Neural cell (in vitro differentiated cells): ENCODE measurements at regions not wholly inside any gene's neighbourhood (a gene's known extent, or its start where the extent isn't known, plus 50 kb on each side); places are given as distances from the start of the nearest gene placed in this dataset.

Experiments
- CTCF ChIP-seq: fragments of 450-650 bp; IDR thresholded peaks from 2 replicates; pipeline ENCODE4 v1.5.1; 2014; ENCODE audit warnings: antibody characterized with exemption, mild to moderate bottlenecking, moderate library complexity; ENCODE audit not compliant: poor library complexity, severe bottlenecking
- EP300 ChIP-seq: fragments of 450-650 bp; conservative IDR thresholded peaks from 2 replicates; pipeline ENCODE4 v1.6.1; 2014; ENCODE audit warnings: antibody characterized with exemption, mild to moderate bottlenecking, moderate library complexity; ENCODE audit not compliant: poor library complexity, severe bottlenecking
- EZH2 ChIP-seq: fragments of 200-600, 300-800 bp; shearing (Covaris generic), sonication (generic); IDR thresholded peaks from 2 replicates; pipeline ENCODE4 v1.6.1; 2014; ENCODE audit warnings: antibody characterized with exemption, low read length, borderline replicate concordance, mild to moderate bottlenecking; ENCODE audit not compliant: insufficient read depth, poor library complexity, severe bottlenecking
- MXI1 ChIP-seq: fragments of 450-650 bp; conservative IDR thresholded peaks from 2 replicates; pipeline ENCODE4 v1.6.1; 2014; ENCODE audit warnings: antibody characterized with exemption, mild to moderate bottlenecking; ENCODE audit not compliant: poor library complexity, severe bottlenecking
- POLR2AphosphoS5 ChIP-seq: IDR thresholded peaks from 2 replicates; pipeline ENCODE4 v1.6.1; 2012
- RAD21 ChIP-seq: fragments of 450-650 bp; conservative IDR thresholded peaks from 2 replicates; pipeline ENCODE4 v1.6.1; 2014; ENCODE audit warnings: antibody characterized with exemption, mild to moderate bottlenecking, moderate library complexity
- REST ChIP-seq: IDR thresholded peaks from 2 replicates; pipeline ENCODE4 v1.6.1; 2012; ENCODE audit warnings: borderline replicate concordance
- SMC3 ChIP-seq: fragments of 450-650 bp; conservative IDR thresholded peaks from 2 replicates; pipeline ENCODE4 v1.6.1; 2014; ENCODE audit warnings: antibody characterized with exemption, mild to moderate bottlenecking, moderate library complexity; ENCODE audit not compliant: poor library complexity
- TAF1 ChIP-seq: IDR thresholded peaks from 2 replicates; pipeline ENCODE4 v1.6.1; 2012; ENCODE audit warnings: low read depth

GRCh38 chr2:49804111-49804510, 649.8 kb upstream of the FSHR start:
- TF ChIP-seq TAF1, result no peak
- no peak for TF ChIP-seq CTCF
- no peak for TF ChIP-seq EZH2
- no peak for TF ChIP-seq EP300
- TF ChIP-seq POLR2AphosphoS5, result no peak
- TF ChIP-seq REST, result no peak
- no peak for TF ChIP-seq RAD21
- TF ChIP-seq MXI1, result no peak
- no peak for TF ChIP-seq SMC3
